COLO829 (cell line): ENCODE measurements at regions not wholly inside any gene's neighbourhood (a gene's known extent, or its start where the extent isn't known, plus 50 kb on each side); places are given as distances from the start of the nearest gene placed in this dataset.

Source experiments
- DNase-seq: peaks from one replicate; pipeline ENCODE4 v3.0.0; 2012; ENCODE audit warnings: low spot score

DNA sequence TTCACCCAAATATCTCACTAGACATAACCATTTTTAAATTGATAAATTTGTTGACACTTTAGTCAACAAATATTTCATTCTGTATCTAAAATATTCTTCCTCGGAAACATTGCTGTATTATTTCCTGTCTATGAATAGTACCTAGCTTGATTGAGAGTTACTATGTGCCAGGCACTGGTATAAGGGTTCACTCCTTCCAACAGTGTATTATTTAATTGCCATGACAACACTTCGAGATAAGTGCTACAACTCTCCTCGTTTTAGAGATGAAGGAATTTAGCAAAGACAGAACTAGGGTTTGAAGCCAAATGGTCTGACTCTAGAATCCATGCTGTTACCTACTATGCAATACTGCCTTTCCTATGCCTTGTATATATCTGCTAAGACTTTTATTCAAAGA is 287.2 kb downstream of the YTHDC2 start:
- no peak for DNase-seq

DNA sequence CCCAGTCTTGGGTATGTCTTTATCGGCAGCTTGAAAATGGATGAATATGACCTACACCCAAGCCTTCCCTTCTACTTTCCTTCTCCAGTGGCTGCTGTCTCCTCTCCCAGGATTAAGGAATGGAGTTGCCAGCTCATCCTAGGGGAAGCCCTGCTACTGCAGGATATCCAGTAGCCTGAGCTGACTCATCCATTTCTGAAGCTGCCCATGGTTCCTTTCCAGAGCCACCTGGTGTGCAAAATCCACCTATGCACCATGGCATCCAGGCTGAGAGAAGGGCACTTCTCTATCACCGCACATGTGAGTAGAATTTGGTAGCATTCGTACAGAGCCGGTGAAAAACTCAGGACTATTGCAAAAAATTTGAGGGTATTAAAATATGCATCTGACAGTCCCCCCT is 290.8 kb downstream of the YTHDC2 start:
- DNase-seq, result no peak

DNA sequence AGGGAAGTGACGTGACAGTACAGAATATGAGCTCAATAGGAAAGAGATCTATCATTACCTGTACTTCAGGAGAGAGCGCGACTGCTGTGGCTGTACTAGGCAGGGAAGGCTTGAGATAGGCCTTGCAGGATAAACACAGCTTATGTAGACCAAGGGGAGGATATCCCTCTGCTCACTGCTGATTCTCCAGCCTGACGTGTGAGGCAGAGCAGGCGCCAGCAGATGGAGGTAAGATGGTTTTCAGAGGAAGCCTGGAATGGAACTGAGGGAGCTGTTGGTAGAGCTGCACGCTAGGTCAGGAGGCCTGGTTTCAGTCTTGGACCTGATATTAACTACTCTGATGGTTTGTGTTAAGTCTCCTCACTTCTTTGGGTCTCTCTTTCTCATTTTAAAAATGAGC is 291.4 kb downstream of the YTHDC2 start:
- DNase-seq, result no peak

DNA sequence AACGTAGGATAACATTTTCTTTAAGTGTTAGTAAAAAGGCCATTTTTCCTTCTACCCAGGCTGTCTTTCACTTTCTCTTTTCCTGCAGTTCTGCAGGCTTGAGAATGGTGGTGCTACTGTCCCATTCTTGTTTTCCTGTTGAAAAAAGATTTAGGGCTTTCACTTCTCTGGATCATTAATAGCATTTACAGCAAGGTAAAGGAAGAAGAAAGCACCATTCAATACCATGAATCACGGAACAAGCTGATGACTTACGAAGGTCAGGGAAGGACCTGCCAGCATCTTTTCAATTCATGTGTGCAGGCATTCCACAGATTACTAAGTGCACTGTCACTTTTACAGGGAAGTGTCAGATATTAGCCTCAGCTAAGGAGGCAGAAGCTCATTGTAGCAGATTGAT is 292.8 kb downstream of the YTHDC2 start:
- DNase-seq, result no peak

DNA sequence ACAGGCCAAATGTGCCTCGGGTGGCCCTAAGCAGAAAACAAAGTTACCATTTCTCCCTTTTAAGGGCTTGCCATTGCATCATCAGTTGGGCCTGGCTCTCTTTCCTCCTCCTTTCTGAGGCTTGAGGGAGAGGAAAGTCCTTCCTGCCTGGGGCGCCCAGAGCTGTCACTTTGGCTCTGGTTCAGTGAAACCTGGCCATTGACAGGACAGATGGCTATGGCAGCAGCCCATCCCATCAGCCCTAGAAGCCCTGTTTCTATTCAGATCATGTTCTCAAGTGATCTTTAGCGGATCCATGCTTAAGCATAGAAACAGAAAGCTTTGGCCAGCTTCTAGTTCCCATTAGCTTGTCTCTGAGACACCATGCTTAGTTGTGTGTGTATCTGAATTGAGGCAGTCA is 293.4 kb downstream of the YTHDC2 start:
- DNase-seq, result no peak

DNA sequence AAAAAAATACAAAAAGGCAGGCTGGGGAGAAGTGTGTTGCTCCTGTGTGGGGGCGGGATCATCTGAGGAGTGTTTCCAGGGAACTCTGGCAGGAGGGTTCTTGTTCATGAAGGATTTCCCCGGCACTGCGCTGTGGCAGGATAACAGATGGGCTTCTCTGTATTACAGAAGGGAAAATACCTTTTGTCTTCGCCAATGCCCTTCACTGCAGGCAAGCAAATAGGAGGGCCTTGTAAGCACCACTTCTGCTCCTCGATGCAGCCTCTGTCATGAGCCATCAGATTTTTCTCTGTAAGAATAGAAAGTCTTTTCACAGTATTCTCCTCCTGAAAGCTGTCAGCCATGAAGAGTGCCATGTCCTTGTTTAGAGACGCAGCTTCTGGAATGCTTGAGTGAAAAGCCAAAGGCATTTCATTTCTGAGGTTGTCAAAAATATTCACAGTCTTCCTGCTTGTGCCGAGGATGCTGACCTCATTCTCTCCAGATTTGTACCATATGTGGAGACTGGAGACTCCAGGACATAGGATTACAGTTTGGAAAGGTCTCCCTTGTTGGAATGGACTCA is 294.0 kb downstream of the YTHDC2 start:
- DNase-seq, result no peak

DNA sequence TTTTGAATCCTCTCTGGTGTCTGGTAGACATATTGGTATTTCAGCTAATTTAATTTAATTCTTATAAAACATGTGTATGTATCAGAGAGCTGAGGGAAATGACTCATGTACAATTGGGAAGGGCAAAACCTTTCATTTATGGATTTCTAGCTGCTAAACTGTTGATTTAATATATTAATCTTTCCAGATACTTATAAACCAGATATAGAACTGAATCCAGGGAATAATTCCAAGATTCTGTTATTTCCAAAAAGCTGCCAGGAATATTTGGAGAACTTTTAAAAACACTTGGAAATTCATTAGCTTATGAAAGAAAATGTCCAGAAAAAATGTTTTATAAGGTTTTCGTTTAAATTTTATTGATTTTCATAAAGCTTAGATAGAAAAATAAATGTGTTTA is 295.5 kb downstream of the YTHDC2 start:
- no peak for DNase-seq

DNA sequence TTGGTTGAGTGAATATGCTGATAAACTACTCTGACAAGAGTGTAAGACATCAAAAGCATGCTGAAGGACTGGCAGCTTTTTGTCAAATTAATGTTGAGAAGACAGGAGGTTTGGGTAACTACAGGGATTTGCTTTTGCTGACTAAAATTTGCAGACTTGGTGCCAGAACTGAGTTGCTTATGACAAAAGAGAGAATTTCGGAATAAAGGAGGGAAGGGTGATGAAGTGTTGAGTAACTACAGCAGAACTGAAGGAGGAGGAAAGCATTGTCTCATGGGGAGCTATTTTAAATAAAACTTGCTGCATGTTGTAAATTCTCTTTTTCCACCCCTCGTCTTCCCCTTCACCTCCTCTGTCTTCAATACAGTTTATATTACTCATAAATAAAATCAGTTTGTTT is 296.1 kb downstream of the YTHDC2 start:
- DNase-seq, result no peak

DNA sequence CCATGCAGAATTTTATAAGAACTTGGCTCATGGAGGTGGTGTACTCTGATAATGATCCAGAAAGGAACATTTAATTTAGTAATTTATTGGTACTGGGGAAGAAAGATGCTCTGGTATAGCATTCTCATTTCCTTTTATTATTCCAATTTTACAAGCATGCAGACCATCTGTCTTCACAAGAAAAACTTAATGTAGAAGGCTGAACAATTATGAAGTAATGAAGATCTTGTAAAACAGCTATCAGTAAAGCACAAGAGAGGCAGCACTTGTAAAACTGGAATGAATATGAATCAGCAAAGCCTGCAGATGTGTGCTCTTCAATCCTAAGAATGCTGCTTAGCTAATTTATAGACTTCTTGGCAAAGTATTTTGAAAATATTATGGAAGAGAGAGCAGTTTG is 300.0 kb downstream of the YTHDC2 start:
- no peak for DNase-seq

DNA sequence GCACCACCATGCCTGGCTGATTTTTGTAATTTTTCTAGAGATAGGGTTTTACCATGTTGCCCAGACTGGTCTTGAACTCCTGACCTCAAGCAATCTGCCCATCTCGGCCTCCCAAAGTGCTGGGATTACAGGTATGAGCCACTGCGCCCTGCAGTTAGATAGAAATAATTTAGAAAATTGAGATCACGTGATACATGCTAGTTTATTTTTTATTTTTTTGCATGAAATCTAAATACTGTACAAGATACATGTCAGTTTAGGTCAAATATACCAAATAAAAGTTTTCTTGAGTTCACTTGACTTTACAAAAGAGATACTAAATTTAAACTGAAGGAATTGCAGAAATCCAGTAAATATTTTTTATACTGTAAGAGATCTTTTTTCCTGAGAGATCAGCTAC is 304.2 kb downstream of the YTHDC2 start:
- no peak for DNase-seq

DNA sequence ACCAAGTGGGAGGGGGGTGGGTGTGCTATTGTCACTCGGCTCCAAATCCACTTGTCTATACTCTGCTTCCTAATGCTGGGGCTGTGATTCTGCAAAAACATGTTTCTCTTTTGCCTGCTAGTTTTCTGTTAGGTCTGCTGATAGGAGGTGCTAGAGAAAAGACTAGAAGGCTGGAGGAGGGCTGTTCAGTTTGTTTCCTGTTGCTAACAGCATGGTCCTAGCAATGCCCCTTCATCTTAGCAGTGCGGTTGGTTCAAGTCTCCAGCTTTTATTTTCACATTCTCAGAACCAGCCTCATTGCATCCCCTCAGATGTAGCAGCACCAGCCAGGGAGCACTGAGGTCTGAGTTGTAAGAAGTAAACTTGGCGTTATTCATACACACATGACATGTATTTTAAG is 310.2 kb downstream of the YTHDC2 start:
- DNase-seq, result no peak

DNA sequence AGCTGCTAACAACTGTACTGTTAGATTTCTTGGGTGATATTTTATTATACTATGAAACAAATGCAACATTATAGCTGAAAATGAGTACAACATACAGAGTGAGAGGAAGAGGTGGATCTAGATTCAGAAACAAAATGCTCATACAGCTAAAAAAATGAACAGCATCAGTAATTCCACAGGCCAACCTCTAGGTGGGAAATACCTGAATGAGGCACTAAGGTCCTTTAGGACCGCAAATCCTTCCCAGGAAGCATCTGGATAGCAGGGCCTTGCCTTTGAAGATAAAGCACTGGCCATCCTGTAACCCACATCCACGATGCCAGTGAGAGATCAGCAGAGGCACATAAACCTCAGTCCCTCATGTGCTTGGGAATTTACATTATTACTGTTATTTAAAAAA is 310.8 kb downstream of the YTHDC2 start:
- no peak for DNase-seq

DNA sequence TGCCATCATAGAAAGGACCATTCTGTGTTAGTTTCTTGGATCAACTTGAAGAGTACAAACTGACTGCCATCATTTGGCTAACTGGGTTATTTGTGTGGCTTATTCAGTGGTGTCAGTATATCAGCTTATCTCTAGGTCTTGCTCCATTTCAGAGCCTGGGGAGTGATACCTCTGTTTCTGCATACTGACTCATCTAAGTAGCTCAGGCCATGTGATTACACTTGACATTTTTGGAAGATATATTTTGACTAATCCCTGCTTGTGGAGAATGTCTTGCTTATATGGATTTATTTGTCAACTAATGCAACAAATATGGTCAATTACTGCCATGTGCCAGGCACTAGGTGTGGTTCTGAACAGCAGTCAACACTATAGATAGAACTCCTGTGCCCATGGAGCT is 311.7 kb downstream of the YTHDC2 start:
- DNase-seq, result no peak

DNA sequence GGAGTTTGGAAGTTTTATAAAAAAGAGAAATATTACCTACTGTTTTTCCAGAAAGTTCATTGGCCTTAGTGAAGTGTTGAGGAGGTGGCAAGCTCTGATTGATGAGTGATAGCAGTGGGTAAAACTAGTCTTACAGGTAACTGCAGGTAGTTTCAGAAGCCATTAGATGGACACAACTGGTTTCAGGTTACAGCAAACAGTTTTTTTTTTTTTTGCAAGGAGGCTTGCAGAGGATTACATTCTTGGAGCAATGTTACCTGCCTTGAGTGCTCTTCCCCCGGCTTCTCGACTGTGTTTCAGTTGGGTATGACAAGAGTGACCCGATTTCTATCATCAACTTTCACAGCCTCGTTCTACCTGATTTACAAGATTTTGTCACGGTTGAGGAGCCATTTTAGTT is 333.4 kb downstream of the YTHDC2 start:
- no peak for DNase-seq

DNA sequence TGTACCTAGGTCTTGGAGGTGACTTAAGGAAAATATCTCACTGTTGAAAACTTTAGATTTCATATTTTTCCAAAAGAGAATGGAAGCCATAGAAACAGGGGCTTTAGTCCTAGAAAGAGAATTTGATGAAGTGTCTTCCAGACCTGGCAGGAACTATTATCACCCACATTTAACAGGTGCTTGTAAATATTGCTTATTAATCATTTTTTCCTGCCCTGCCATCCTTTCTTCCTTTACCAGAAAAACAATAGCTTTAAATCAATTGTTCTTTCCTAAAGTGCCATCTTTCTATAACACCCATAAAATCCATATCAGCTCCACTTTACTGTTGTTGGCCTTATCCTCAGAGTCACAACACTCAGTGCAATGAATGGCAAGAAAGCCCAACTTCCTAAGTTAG is 350.9 kb downstream of the YTHDC2 start:
- DNase-seq, result no peak

DNA sequence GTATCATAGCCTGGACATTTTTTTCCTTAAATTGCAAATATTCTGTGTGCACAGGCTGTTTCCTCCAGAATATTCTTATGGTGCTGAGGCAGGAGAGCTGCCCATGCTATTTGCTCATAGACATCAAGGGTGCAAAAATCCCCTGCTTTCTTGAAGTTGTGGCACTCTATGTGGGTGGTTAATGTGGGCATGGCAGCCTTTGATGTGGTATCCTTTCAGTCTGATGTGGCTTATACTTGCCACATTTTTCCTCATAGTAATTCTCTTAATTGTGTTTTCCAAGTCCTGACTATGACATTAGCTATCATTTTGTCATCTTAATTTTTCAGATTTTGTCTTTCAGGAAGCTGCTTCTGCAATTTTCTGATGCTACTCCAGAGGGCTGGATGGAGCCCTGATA is 353.3 kb downstream of the YTHDC2 start:
- no peak for DNase-seq

DNA sequence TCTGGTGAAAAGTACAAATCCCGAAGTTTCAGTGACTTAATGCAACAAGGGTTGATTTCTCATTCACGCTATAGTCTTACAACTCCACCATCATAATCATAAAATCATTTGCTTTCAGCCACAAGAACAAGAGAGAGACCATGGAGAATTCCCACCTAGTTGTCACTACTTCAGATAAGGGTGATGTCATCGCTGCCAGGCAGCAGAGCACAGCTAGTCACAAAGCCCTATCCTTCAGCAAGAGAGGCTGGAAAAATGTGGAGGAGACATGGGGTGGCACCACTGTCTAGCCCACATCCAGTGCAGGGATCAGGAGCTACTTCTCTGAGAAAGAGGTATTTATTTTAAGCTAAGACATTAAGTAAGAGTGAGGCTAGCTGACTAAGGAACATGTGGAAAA is 356.1 kb downstream of the YTHDC2 start:
- DNase-seq, result no peak

DNA sequence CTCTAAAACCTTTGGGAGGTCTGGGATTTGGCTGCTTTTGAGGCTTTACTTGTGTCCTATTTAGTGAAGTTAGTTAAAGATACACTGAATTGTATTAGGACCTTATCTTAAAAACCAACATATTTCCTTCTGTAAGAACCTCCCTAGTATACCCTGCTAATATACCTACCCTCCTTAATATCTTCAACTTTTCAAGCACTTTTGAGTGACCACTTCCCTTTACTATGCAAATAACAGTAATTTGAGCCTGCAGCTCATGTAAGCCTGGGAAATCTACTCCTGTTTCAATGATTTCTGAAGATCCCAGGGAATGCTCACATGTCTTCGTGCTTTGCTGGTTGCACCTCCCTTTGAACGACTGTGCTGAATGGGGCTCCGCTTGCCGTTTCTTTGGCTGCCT is 358.5 kb downstream of the YTHDC2 start:
- DNase-seq, result no peak

DNA sequence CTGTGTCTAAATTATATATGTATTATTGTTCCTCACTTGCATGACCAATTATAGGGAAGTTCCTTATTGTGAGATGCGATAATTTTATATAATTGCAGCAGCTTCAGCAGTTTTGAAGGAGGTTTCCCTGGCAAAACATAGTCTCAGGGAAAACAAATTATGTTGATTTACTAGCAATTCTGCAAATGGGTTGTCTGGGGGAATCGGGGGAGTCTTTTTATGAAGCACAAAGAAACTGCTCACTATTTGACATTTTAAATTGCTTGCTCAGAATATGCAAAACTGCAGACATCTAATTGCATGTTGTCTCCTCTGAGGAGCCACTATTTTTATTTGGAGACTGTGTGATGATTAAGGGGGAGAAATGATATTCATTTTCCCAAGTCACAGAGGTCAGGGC is 361.6 kb downstream of the YTHDC2 start:
- DNase-seq, result no peak

DNA sequence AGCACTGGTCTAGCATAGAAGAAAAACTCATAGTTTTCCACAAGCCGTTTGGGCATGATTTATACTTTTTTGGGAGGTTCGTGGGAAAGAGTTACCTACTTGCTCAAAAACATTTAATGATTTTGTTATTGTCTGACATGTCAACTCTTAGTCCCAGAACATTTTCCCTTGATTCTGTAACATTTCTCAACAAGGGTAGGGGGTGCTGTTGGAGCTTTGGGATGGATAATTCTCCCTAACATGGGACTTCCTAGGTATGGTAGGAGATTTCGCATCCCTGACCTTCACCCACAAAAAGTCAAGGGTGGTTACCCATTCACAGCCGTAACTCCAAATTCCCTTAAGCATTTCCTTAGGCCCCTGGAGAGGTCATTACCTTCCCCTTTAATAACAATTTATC is 378.0 kb downstream of the YTHDC2 start:
- no peak for DNase-seq

DNA sequence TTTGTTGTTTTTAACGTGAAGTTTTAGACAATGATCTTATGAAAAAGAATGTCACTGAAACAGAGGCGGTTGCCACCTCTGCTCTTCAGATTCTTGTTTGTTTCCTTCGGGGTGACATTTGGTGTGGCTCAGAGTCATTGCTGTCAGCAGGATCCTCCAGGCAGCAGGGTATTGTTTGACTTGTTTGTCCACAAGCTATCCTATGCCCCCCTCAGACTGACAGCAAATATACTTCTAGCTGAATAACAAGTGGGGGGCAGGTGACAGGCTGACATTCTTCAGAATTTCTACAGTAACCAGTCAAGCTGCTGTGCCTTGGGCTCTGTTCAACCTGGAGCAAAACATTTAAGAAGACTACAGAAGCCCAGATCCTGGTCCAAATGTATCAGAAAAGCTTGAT is 383.3 kb downstream of the YTHDC2 start:
- no peak for DNase-seq

DNA sequence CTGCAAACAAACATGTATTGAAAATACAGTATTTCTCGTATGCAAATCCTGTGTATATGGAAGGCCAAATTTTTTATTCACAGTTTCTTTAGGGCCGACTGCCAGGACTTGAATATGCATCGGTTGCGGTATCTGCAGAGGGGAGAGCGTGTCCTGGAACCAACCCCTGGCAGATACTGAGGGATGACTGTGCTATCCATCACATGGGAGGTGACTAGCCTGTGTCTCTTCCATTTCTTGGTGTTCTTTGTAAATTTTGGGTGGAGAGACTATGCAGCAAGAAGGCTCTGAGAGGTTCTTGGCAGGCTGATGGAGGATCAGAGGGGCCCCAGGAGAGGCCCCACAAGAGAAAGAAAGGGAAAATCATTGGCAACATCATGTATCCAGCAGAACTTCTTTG is 384.3 kb downstream of the YTHDC2 start:
- DNase-seq, result no peak

DNA sequence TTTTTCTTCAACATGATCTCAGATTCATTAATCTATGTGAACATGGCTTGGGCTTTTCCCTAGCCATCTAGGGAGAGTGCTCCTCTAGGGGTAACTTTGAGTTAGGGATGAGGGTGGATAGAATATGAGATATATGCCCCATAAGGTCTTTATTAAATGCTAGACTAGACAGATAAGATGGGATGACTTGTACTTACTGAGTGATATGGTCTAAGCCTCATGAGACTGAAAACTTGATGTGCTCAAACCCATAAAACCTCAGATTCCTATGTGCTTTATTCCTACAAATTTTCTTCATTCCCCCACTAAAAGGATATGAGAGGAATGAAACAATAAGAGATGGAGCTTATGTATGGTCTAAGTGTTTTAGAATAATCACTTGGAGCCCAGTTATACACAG is 386.6 kb downstream of the YTHDC2 start:
- no peak for DNase-seq

DNA sequence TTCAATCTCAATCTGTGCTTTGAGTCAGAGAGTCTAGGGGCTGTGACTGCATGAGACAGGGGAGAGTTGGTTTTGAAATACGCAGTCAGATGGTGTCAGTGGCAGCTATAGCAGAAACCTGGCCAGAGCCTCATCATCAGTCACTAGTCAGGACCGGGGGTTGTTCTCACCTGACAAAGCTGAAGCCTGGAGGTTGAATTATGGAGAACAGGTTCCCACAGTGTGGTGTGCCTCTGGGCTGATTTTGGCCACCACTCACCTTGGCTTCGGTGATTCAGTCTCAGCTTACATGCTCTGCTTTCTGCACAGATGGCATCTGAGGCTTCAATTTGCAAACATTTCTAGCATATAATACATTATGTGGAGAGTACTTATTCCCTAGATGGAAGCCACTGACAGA is 387.3 kb downstream of the YTHDC2 start:
- DNase-seq, result no peak

DNA sequence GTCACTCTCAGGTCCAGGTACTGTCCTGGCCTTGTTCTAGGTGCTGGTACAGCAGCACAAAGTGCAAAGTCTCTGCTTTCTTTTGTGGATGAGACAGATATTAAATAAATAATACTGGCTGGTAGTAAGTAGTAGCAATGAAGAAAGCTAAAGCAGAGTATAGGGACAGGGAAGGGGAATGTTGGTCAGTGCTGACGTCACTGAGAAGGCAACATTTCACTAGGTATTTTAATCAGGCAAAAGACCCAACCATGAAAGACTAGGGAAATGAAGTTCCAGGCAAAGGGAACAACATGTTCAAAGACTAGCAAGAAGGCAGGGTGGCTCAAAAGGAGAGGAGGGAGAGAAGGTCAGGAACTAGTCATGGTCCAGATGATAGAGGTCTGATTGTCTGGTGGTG is 388.2 kb downstream of the YTHDC2 start:
- DNase-seq, result no peak
